HG03575 (cell line): ENCODE measurements at regions not wholly inside any gene's neighbourhood (a gene's known extent, or its start where the extent isn't known, plus 50 kb on each side); places are given as distances from the start of the nearest gene placed in this dataset.
A peak's percentile ranks its signal among the peaks of the same experiment; 100 is the strongest.
"Not testable (repeated sequence)": the region's sequence is repeated elsewhere in the genome, so short reads cannot be mapped to it uniquely, and the experiment has no call there.

ENCODE experiments used
- ATAC-seq: cut with Tn5 transposase; IDR thresholded peaks from one replicate; pipeline ENCODE4 v1.9.1; 2021; ENCODE audit not compliant: unreplicated experiment, insufficient number of reproducible peaks, low FRiP score; ENCODE audit errors: extremely low read depth

DNA sequence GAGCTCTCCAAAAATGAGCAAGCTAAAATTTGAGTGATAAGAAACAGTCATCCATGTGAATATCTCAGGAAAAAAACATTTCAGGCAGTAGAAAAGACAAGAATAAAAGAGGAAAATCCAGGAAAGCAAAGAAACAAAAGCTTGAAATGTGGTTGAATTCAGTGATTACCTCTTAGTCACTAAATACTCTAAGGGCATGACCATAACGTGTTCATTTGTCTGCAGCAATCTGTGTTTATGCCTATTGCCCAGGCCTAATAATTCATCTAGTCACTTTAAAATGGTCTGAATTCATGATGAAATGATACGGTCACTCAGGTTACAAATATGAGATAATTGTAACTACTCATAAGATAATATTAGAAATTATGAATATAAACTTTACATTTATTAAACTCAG lies 837.9 kb downstream of the STPG2 start:
- ATAC-seq = no peak

DNA sequence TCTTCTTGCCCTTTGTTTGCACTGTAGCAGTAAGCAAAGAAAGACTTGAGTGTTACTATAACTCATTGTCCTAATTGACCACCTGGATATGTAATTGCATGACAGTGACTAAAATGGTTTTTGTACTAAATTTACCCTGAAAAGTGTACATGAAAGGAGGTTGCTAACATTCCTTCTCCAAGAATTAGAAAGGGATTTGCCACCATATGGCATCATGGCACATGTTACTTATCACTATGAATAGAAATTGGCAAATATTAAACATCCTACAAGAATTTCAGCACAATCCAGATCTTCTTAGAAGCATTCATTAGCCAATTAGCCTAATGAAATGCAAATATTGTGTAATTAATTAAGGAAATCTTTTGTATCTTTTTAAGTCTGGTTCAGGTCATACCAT lies 834.2 kb downstream of the STPG2 start:
- no peak for ATAC-seq

DNA sequence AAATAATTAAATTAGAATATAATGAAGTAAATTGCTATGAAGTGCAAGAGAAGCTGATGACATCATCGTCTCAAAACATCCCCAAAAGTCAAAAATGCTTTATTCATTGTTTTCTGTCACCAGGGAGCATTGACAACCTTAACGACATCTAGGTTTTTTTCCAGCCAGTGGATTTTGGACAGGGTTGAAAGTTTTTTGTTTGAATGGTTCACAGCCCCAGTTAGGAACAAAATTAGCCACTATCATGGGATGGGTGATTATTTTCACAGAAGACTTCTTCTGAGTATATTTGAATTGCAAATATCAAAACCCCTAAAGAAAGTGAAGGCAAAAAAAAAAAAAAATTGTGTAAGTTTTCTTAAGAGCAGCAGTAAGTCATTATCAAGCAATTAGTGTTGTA lies 826.1 kb downstream of the STPG2 start:
- ATAC-seq = no peak

DNA sequence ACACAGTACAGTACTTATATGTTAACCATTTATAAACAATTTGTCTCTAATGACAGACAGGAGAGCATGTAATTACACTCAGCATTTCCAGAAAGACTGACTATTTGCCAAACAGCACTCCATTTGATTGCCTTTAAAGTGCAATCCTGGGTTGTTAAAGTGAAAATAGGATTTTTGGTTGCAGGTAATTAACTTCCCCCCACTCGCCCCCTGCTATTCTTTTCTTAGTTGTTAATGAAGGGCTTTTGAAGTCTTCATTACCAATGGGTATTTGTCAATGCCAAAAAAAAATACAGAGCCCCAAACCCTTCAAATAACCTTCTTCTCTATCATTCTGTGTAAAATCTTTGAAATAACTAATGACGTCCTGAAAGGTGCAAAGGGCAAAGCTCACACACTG lies 825.6 kb downstream of the STPG2 start:
- no peak for ATAC-seq

DNA sequence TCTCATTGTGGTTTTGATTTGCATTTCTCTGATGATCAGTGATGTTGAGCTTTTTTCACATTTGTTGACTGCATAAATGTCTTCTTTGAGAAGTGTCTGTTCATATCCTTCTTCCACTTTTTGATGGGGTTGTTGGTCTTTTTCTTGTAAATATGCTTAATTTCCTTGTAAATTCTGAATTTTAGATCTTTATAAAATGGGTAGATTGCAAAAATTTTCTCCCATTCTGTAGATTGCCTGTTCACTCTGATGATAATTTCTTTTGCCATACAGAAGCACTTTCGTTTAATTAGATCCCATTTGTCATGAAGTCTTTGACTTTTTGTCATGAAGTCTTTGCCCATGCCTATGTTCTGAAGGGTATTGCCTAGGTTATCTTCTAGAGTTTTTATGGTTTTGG lies 817.5 kb downstream of the STPG2 start:
- not testable (repeated sequence) for ATAC-seq

DNA sequence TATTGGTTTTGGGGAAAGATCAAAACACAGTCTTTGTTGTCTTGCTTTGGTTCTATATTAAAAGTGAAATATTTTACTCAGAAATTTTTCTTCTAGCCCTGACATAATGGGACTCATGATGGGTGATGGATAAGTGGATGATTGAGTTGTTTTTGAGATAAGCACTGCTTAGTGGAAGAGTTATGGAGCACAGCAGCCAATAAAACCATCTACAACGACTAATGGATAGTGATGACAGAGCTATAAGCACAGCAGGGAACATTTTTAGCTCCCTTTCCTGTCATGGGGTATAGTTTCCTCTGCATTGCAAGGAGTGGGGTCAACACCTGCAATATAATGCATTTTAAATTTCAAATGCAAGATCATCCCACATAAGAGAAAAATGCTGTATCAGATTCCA lies 812.4 kb downstream of the STPG2 start:
- no peak for ATAC-seq

DNA sequence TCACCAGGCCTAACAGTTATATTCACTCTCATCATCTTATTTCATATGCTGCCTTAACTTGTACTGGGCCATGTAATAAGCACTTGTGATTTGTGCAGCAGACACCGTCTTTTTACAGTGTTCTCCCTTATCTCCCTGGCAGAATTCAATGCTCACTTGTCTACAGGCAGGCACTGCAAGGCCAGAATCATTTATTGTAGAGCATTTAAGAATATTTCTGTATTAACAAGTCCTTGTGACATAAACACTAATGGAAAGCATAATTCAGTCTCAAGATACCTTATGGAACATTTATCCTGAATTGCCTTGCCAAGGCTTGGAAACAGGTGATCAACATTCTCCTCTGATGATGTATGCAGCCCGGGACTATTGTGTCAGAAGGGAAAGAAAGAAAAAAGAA lies 808.9 kb downstream of the STPG2 start:
- ATAC-seq = no peak

DNA sequence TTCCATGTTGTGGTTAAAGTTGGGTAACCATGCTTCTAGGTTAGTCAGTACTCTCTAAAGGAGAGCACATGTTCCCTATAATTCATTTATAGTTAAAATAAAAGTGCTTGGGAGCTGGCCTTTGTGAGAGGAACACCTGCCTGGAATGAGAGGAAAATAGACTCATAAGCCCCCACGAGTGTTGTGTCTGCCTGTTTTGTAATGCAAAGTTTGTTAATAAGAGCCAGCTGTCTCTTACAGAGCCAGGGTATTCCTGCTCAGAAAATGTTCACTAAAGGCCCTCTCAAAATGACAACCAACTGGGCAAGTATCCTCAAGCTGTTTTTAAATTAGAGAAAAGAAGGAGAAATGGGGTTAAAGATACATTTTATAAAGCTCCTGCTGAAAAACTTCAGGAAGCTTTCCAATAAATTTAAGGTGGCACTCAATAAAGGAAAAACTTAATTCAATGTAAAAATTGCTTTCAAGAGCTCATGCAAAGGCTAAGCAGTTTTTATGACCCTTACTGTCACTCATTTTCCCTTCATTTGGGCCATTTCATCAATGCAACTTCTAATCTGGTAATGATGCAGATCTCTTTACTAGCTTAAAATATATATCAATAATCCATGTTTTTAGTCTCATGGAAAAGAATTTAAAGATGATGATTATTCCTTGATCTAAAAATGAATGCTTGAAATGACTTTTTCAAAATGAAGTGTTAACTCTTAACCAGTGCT lies 793.6 kb downstream of the STPG2 start:
- ATAC-seq = no peak

DNA sequence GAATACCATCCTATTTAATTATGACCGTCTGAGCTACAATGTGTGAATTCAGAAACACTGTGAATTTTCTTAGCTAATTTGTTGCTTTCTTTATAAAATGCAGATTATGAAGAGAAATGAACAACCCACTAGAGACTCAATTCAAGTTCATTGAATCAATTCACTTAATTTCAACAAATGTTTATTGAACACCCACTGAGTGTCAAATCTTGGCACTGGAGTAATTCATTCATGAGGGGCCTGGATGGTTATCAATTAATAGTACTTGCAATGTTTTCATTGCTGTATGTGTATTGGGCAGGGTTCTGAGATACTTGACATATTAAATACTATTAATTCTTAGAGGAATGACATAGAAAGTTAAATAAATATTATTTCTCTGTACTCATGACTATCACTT lies 789.4 kb downstream of the STPG2 start:
- no peak for ATAC-seq

DNA sequence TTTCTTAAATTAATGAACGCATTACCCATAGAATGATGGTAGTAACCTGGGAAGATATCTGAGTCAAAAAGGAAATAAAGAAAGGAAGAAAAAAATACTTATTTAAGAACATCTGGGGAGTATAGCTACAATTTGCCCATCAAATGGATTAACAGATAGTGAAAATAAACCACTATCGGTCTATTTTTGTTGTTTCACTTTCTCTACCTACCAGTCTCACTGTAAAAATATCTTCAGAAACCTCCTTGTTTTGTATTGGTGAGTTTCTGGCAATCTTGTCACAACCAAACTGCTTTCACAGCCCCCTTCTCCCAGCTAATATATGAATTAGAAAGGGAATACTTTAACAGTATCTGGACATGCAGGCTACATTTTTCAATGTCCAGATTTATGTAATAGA lies 783.5 kb downstream of the STPG2 start:
- peak; percentile 41 for ATAC-seq

DNA sequence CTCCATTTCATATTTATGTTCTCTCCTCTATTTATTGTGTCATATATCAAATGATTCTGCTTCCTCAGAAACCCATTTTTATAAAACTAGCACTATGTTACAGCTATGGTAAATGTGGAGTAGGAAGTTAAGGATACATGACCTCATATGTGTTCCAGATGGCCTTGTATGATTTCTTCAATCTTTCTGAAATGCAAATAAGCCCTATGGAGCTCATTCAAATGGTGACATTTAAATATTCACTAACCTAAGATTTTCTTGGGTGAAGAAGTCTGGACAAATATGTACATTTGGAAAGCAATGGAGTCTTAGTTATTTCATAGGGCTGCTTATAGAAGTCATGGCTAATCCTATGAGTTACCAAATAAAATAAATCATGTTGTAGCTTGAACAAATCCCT lies 782.5 kb downstream of the STPG2 start:
- ATAC-seq = no peak

DNA sequence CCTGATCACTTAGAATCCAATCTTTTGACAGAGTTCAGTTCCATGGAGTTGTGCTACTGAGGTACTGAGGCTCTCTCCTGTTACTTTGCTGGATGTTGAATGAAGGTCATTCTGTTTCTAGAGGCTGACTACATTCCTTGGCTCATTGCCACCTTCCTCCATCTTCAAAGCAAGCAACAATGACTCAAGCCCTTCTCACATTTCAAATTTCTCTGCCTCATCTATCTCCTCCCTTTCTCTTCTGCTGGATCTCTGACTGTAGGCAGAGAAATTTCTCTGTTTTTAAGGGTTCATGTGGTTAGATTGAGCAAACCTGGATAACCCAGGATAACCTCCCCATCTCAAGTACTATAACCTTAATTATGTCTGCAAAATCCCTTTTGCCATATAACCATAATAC lies 775.4 kb downstream of the STPG2 start:
- no peak for ATAC-seq

DNA sequence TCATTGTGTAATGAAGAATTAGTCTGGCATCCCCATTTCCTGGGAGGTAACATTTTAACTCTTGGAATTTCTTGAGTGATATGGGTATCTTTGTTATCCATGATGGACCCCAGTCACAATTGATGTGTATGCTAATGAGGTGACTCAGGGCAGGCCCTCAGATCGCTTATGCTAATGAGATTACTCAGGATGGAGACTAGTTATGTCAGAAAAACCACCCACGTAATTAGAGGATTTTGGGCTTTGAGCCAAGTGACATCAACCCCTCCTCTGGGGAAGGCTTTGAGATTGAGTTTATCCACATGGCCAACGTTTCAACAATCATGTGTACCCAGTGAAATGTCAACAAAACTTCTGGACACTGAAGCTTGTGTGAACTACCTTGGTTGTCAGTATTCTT lies 772.7 kb downstream of the STPG2 start:
- ATAC-seq = no peak

DNA sequence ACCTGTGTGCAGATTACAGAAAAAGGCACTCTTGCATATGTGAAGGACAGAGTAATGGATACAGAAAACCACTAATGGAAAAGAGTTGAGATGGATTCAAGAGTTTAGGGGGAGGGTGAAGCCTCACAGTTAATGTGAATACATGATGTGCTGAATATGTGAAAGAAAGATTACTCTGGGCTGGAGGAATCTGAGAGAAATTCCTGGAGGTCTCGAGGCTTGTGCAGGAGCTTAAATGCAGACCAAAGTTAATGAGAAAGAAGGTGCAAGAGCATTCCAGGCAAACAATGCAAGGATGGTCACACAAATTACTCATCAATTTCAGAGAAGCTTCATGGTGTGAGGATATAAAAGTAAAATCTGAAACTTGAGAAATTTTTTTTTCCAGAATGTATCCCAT lies 768.8 kb downstream of the STPG2 start:
- no peak for ATAC-seq

DNA sequence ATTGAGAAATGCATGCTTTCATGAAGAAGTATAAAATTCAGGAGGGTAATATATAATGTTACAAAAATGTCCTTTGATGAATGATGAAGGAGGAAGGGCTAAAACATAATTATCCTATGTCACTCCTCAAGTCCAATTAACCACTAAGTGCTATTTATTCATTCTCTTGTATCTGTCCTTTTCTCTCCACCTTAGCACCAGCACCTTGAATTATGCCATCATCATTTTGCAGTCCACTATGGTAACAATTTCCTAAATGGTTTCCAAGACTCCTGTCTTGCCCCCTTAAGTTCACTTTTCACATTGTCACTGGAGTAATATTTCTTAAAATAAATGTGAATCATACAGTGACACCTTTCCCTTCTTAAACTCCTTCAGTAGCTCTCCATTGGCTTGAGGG lies 756.3 kb downstream of the STPG2 start:
- no peak for ATAC-seq

DNA sequence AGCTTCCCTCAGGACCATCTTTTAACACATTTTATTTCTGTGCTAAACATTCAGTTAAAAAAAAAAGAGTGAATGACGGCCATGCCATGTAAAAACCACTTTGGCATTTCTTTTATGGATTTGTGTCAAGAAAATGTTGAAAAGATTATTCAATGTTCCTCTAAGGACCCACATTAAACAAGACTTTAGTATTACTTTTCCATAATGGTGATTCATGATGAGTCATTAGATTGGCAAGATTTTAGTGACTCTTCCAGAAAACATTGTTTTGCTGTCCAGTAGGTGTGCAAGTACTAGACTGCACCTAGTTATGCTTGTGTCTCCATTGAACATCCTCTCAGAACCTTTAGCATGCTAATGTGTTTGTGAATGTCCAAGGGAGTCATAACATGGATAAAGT lies 748.6 kb downstream of the STPG2 start:
- no peak for ATAC-seq

DNA sequence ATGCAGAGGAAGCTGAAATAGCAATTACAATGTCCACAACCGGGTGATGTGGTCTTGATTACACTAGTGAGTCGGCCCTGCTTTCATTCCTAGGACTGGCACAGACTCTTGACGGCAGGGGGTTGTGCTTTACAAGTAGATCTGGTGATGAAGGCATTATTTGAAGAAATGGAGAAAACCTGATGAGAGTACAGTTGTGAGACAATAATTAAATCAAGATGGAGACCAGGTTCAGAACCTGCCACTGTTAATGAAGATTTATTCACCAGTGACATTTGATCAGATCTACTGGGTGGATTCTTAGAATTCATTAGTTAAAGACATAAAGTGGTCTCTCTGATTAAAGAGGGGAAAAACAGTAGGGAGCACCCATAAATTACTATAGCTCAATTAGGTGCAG lies 747.2 kb downstream of the STPG2 start:
- ATAC-seq = no peak

DNA sequence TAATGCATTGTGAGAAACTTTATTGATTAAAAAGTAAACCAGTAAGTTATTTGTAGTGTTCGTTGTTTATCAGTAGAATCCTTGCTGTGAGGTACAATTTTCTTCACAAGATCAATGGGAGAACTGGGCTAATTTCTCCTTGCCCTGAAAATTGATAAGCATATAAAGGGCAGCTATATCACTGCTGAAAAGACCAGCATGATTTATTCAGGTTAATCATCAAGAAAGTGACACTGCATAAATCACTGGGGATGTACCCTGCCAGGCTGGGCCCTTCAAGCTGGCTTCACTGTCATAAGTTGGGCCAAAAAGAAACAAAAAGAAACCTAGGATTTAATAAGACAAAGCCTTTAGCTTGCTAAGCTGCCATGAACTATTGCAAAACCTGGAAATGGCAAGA lies 746.7 kb downstream of the STPG2 start:
- ATAC-seq = no peak

DNA sequence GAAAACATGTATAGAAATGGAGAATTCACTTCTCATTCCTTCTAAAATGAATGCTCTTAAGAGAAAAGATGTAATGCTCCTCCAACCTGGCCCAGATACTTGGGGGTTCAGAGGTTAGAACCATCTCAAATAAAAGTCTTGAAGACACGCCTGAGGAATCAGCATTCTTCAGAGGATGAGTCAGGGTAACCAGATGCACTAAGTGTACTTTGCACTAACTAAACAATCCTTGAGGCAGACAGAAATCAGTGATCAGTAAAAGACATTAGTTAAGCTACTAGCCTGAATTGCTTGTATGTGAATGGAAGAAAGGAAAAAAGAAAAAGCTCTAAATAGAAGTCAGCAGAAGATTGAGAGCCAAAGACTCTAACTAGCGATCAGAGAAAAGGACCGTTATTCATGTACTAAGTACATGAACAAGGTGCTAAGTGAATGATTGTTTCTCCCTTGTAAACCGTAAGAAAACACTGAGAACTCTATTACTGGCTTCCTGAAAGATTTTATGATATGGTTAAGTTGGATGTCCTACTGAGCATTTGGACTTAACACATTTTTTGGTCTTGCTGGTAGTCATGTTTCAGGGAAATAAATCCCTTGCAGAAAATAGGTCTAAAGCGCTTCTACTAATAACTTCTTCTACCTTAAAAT lies 738.3 kb downstream of the STPG2 start:
- no peak for ATAC-seq

DNA sequence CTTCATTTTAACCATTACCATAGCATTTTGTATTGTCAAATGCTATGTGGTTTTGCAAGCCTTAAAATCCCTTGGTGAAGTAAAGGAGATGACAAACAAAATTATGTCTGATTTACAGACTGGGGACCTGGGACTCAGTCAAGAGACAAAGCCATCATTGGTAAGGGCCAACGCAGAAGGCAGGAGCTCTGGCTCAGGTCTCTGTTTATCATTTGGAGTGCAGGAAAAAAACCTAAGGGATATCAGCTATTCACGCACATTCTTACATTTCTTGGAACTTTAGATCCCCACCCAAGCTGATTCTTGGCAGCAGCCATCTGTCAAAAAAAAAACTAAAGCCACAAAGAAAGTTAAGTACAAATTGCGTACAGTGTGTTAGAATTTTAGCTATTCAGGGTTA lies 731.9 kb downstream of the STPG2 start:
- ATAC-seq = no peak

DNA sequence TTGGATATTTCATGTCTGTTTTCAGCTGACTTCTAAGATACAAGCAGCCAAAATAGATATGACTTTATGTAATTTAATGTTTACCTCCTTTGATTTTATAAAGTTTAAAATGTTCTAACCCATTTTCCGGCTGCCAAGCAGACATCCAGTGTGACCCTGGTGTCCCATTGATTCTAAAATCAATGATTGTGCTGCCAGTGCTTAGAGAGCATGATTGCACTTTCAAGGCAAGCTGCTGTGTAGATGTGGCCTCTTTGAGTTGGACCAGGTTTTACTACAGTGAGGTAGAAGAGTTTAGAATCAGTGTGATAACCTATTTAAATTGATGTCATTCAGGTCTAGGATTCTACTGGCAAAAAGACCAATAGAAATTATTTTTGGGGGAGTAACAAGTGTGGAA lies 730.9 kb downstream of the STPG2 start:
- no peak for ATAC-seq
